GM18867 (cell line): ENCODE measurements at regions not wholly inside any gene's neighbourhood (a gene's known extent, or its start where the extent isn't known, plus 50 kb on each side); places are given as distances from the start of the nearest gene placed in this dataset.
"Not testable (repeated sequence)": the region's sequence is repeated elsewhere in the genome, so short reads cannot be mapped to it uniquely, and the experiment has no call there.

Source experiments
- ATAC-seq: cut with Tn5 transposase; IDR thresholded peaks from one replicate; pipeline ENCODE4 v1.9.1; 2021; ENCODE audit warnings: mild to moderate bottlenecking, moderate library complexity; ENCODE audit not compliant: unreplicated experiment

DNA sequence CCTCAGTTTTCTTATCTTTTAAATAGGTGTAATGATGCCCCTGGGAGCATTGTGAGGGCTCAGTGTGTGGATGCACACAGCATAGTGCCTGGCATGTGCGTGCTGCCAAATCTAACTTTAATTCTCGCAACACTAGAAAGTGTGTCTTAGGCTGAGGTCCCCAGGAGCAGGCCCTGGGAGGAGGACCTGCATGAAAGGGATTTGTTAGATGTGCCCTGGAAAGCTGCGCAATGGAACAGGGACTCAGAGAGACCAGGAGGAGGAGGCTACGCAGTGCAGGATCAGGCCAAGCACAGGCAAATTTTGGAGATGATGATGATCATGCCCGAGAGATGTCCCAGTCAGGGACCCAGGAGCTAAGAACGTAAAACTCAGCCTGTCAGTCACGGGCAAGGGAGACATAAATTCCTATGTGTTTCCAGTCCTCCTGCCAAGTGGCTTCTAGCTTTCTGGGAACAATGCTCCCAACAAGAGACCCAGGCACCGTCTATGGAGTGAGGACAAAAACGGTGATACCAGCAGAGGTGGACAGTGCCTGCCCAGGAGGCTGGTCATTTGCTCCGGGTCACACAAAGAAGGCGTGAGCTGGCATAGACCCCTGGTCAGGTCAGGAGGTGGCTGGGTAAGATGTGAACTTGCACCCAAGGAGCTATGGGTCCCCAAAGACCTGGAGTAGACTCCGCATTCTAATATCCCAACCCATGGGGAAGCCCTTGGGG is 352.2 kb upstream of the TNRC6C start:
- ATAC-seq = no peak

DNA sequence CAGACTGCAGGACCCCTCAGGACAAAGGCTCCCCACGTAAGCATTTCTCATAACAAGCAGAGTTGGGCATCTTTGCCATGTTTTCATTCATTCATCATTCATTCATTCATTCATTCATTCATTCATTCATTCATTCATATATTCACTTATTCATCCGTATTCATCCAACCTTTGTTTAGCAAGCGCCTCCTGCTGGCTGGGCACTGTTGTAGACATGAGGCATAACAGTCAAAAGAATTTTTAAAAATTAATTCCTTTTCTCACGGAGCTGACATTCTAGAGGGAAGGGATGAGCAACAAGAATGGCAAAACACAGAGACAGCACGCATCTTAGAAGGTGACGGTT is 351.7 kb upstream of the TNRC6C start:
- no peak for ATAC-seq

DNA sequence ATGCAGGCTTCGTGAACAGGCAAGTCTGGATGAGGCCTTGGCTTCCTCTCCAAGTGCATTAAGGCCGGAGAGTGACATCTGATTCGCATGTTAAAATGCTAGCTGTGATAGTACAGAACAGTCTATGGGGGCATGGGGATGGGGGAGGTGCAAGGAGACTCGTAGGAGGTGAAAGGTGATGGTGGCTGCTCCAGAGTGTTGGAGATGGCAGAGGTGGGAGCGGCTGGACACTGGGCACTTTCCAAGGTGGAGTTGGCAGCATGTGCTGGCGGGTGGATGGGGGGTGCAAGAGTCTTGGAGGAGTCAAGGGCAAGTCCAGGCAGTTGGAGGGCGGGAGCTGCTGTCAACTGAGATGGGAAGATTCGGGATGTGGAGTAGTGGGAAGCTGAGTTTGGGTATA is 350.9 kb upstream of the TNRC6C start:
- no peak for ATAC-seq

DNA sequence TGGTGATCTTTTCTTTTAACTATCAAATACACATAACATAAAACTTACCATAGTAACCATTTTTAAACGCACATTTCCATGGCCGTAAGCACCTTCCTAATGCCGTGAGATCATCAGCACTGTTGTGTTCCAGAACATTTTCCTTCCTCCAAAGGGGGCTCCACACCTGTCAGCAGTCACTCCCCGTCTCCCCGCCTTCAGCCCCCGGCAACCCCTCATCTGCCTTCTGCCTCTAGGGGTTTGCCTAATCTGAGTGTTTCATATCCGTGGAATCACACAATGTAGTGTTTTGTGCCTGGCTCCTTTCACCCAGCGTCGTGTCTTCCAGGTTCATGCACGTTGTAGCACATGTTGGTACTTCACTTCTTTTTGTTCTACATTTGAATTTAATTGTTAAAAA is 350.1 kb upstream of the TNRC6C start:
- no peak for ATAC-seq

DNA sequence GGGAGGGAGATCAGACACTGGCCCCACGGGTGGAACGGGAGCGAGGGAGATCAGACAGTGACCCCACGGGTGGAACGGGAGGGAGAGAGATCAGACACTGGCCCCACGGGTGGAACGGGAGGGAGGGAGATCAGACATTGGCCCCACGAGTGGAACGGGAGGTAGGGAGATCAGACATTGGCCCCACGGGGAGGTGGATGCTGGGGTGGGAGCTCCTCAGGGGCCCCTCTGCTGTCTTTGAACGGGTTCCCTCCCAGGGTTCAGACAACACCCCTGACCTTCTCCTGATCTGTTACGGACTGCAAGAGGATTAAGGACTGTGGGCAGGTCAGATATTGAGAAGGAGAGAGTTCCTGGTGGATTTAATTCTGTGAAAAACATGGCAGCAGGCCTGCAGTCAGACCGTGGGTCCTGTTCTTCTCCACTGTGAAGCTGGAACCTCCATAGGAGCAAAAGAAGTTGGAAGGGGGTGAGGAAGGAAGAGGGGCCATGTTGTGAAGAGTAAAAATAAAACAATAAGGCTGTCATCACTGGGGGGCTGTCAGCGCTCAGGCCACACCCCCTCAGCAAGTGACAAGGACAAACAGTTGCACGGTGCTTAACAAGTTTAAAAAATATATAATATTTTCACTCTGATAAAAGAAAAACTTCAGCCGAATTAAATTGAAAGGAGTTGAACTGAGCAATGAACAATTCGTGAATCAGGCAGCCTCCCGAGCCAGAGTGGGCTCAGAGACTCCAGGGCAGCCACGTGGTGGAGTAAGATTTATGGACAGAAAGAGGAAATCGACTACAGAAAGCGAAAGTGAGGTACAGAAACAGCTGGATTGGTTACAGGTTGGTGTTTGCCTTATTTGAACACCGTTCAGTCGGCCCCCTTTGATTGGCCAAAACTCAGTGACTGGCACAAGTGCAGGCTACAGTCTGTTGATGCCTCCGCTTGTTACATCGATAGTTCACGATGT is 348.7 kb upstream of the TNRC6C start:
- no peak for ATAC-seq

DNA sequence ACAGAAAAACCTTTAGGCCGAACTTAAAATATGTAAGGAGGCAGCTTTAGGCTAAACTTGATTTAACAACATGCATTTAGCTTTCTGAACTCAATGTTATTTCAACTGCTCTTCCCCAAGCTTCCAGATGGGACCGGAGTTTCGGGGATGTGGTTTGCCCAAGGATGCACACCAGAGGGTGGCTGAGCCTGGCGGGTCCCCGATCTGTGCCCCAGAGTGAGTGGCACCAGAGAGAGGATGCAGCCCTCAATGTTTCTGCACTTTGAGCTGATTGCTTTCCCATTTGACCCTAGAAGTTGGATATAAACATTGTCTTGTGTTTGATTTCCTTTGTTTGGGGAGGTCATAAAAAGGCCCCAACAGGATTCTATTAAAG is 348.0 kb upstream of the TNRC6C start:
- ATAC-seq = no peak

DNA sequence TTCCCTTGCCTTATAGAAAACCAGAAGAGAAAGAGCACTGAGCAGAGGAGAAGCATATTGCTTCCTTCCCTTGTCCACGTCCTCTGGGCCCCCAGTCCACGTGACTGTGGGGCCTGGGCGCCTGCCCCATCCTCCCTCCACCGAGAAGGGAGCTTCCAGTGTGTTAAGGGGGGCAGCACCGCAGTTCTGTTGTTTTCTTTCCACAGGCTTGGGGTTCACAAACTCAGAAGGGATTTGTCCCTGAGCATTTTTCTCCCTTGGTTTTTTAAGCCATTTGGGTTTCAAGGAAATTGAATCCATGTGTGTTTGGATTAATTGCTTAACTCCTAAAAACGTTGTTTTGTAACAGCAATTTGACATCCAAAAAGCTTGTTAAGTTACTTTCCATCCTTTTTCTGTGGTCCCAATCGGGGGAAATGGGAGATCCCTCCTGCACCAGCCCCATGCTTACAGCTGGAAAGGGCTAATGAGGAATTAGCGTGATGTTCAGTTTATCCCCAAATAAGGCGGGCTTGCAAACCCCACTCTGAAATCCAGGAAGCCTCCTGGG is 347.5 kb upstream of the TNRC6C start:
- ATAC-seq = no peak

DNA sequence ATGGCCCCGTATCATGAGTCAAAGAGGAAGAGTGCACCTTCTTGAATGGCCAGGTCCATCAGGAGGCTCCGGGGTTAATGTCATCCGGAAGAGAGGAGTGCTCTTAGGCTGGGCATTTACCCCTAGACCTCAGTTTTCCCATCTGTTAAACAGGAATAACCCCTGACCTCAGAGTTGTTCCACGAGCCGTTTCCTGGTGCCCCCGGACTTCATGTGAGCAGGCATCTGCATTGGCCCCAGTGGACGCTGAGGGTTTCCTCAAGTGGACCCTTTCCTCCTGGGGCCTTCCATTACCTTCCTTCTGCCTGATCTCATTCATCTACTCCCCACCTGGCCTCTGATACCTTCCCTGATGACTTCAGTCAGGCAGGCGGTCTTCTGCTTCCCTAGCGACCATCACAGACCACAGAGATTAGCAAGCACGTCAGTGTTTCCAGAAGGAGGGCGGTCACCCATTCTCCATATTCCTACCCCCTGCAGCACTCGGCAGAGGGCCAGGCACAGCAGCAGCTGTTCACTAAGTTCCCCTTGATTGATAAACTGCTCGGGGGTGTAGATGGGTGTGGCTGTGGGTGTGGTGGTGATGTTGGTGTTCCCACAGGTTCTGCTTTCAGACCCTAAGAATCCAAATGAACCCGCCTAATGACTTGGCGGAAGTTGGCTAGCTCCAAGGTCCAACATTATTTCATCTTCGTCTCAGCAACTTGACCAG is 346.6 kb upstream of the TNRC6C start:
- no peak for ATAC-seq

DNA sequence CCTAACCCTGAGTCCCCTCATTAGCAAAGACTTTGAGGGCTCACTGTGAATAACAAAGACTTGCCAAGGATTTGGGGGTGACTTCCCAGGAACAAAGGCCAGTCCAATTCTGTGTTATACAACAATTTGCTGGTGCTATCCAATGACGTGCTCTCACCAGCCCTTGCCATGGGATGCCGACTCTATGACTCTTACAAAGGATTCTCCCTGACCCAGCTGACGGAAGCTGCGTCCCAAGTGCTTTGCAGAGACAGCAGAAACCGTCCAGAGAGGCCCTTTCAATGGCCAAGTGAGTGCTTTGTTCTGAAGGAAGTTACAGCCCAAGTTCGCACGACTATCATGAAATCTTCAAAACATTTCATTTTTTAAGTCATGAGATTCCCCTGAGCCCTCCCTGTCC is 345.3 kb upstream of the TNRC6C start:
- ATAC-seq = no peak

DNA sequence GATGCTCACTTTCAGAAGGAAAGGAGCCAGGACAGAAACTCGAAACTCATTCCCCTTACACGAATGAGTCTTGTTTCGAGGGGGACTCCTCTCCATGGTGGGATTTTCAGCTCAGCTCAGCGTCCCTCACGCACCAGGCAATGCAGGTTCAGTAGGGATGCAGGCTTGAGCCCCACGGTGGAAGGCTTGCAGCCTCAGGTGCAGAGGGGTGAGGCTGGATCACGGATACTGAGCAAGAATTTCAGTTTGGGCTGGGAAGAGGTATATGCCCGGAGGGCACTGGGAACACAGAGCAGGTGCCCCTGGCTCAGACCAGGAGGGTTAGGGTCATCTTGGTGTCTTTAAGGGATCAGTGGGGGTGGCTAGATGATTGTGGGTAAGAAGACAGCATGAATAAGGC is 344.9 kb upstream of the TNRC6C start:
- no peak for ATAC-seq

DNA sequence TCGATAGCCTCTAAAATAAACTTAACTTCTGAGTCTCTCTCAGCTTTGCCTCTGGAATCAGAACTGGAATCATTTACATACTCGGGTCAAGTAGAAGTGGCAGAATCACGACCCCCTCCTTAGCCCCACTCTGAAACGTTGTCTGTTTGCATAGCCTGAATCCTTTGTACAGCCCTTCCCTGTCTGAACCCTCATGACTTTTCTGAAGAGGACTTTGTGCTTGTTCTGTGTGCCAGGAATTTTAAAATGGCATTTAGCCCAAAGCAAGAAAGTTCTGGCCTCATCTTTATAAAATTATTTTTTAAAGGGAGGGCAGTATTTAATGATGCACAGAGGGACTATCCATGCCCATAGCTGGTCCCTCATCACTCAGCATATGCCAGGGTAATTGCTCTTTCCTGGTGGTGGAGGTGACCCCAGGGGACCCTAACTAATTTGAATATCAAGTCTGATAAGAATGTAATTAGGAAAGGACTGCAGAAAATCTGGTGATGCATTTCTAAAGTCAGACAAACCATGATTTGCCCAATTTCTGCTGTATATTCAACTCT is 342.7 kb upstream of the TNRC6C start:
- ATAC-seq = no peak

DNA sequence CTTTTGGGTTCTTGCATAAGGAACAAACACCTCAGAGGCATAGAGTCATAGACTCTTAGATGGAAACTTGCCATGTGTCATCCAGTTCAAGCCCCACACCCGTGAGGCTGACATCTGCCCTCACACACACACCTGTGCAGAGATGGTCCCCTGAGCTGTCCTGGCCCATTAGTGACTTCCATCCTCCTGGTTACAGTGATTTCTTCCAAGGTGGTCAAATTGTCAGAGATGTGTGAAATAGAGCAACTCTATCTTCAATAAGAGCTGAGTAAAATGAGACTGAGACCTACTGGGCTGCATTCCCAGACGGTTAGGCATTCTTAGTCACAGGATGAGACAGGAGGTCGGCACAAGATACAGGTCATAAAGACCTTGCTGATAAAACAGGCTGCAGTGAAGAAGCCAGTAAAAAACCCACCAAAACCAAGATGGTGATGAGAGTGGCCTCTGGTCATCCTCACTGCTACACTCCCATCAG is 342.2 kb upstream of the TNRC6C start:
- no peak for ATAC-seq

DNA sequence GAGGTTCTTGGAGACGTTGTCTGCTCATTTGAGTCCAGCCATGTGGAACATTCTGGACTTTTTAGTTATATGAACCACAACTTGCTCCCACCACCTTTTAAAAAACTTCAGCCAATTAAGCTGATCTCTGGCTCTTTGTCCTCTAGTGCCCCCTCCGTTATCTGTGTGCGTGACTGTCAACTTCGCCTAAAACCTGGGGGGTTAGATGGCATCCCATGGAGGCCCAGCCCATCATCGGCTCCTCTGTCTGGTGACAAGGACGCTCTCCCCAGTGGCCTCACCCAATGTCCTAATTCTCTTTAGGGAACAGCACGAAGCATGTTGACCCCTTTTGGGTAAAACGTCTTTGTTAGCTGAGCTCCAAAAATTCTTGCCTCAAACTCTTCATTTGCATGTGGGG is 341.0 kb upstream of the TNRC6C start:
- ATAC-seq = no peak

DNA sequence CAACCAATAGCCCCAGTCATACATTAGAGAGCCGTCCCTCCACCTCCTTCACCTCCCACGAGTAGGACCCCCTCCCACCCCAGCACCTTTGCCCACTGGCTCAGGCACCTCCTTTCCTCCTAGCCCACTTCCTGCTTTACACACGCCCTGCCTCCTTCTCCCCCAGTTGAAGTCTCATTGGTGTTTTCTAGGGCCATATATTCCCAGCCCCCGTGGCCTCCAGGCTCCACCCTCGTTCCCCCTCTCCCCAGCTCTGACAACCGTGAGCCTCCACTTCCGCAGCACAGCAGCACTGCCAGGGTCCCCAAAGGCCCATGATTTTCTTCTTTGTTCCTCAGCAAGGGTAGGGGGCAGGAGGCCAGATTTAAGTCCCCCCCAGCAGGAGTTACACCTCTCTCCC is 340.3 kb upstream of the TNRC6C start:
- ATAC-seq = no peak

DNA sequence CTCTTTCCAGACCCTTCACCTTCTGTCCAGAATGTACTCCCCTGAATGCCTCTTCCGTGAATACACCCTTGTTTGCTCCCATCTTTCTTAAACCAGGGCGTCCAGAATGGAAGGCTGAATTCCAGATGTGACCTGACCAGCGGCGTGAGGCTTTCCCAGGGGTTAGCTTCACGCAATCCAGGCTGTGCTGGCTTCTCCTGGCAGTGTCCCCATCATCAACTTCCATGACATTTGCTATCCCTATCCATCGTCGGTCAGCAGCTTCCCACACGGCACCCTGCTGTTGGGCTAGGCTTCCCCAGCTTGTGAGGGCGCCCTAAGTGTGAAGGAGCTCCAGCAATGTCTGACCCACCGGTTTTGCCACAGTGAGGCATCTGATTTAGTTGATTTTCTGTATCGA is 339.8 kb upstream of the TNRC6C start:
- ATAC-seq = no peak

DNA sequence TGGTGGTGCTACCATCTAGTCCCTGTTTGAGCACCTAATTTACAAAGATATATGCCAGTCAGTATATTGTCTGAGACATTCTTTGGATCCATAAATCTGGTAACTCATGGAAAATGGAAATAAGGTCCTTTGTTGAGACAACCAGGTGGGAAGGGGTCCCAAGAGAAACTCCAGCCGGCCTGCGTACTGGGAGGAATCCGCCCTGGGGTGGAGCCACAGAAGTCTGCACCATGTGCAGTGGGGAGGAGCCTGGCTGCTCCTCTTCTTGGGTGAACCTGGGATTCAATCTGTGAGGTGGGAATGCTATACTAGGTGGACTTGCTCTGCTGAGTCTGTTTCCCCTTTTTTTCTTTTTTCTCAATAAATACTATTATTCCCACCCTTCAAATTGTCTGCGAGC is 339.2 kb upstream of the TNRC6C start:
- ATAC-seq = no peak

DNA sequence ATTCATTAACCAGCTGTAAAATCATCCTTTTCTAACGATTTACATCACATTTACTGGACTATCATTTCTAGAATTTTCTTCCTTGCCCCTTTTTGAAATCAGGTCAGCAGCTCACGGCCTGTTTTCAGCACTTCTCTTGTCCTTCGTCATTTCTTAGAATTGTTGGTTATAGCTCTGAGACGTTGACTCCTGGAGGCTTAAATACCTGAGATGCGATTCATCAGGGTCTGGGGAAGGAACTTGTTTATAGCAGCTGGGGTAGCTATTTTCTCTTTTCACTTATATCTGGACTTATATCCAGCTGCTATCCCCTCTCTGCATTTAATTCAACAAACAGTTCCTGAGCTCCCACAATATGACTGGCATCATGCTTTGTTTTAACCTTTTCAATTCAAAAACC is 338.7 kb upstream of the TNRC6C start:
- no peak for ATAC-seq

DNA sequence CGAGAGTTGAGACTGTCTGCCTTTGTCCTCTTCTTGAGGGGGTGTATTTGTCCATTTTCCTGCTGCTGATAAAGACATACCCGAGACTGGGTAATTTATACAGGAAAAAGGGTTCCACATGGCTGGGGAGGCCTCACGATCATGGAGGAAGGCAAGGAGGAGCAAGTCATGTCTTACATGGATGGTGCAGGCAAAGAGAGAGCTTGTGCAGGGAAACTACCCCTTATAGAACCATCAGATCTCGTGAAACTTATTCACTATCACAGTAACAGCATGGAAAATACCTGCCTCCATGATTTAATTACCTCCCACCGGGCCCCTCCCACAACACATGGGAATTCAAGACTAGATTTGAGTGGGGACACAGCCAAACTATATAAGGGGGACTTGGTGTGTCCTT is 338.2 kb upstream of the TNRC6C start:
- no peak for ATAC-seq

DNA sequence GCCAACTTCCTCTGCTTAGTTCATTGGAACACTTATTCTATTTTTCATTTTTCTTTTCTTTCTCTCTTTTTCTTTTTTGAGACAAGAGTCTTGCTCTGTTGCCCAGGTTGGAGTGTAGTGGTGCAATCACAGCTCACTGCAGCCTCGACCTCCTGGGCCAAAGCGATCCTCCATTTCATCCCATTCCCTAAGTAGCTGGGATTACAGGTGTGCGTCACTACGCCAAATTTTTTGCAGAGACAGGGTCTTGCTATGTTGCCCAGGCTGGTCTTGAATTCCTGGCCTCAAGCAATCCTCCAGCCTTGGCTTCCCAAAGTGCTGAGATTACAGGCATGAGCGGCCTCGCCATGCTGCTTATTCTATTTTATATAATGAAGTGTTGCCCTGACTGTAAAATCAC is 336.4 kb upstream of the TNRC6C start:
- ATAC-seq = not testable (repeated sequence)

DNA sequence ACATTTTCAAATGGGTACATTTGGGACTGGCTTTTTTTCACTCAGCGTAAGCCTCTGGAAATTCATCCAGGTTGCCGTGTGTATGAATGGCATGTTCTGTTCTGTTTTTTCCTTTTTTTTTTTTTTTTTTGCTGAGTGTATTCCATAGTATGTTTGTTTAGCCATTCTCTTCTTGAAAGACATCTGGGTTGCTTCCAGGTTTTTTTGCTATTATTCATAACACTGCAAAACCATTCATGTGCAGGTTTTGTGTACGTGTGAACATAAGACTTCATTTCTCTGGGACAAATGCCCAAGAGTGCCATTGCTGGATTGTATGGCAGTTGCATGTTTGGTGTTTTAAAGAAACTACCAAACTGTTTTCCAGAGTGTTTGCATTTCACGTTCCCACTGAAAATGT is 335.9 kb upstream of the TNRC6C start:
- ATAC-seq = no peak

DNA sequence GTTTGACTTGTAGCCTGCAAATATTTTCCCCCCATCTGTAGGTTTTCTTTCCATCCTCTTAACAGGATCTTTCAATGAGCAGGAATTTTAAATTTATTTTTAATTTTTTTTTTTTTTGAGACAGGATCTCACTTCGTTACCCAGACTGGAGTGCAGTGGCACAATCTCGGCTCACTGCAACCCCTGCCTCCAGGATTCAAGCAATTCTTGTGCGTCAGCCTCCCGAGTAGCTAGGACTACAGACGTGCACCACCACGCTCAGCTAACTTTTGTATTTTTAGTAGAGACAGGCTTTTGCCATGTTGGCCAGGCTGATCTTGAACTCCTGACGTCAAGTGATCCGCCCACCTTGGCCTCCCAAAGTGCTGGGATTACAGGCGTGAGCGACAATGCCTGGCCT is 335.2 kb upstream of the TNRC6C start:
- ATAC-seq = not testable (repeated sequence)
